Stimulated activated CD4-positive, alpha-beta T cell treated with anti-CD3 and anti-CD28 coated beads, Interleukin-12 subunit alpha, Interleukin-12 subunit beta, amount 100 ng/mL, for 48 hours (primary cell): ENCODE measurements at regions not wholly inside any gene's neighbourhood (a gene's known extent, or its start where the extent isn't known, plus 50 kb on each side); places are given as distances from the start of the nearest gene placed in this dataset.
"Not testable (repeated sequence)": the region's sequence is repeated elsewhere in the genome, so short reads cannot be mapped to it uniquely, and the experiment has no call there.

Experiments used
- DNase-seq, 3 donors: peaks; one replicate each; pipeline ENCODE4 v3.0.0-alpha.2; 2020; ENCODE audit warnings: low read depth in 2 of 3, low spot score in 1 of 3

GRCh38 chr11:116028506-116028905 lies 524.3 kb upstream of the CADM1 start:
- not testable (repeated sequence) for DNase-seq

GRCh38 chr11:115999437-115999836 lies 495.2 kb upstream of the CADM1 start:
- DNase-seq: no peak

GRCh38 chr11:115996808-115997188 lies 492.6 kb upstream of the CADM1 start:
- no peak for DNase-seq

DNA sequence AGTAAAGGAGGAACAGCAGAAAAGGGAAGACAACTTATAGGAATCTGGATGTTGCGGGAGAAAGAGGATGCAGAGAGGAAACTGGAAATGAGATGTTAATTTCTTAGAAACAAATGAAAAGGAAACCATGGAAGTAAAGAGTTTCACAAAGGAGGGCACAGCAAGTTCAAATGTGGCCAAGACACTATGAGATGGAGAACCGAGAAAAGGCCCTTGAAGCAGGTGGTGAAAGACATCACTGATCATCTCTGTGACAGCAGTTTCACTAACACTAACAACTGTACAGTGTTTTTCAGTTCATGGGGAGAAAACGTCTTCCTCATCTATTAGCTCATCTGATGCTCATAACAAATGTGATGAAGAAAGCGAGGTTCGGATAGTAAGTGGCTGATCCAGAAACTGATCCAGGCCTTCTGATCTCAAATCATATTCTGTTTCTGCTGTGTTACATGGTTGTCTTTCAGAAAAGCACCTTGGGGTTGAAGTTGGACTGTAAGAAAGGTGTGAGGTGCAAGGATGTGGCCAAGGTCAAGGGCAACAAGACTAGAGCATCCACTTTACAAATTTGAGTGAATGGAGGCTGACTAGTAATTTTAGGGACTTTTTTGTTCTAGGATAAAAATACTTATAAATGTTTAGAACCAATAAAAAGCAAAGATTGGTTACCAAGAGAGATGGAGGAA lies 492.1 kb upstream of the CADM1 start:
- no peak for DNase-seq

DNA sequence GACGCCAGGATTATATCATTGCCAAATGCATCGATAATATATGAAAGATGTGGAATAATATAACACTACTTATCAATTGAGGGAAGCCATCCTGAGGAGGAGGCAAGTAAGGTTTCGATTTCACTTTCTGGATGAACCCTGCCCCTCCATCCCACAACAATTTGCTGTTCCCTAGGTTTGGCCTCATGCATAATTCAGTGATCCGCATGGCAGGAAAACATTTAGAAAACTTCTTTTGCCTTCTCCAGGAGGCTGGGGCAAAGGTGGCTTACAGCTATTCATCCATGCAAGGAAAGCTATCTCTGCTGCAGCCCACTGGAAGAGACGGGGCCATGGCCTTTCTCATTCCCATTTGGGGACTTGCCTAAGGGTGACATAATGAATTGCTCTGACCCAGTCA lies 489.4 kb upstream of the CADM1 start:
- DNase-seq: no peak

DNA sequence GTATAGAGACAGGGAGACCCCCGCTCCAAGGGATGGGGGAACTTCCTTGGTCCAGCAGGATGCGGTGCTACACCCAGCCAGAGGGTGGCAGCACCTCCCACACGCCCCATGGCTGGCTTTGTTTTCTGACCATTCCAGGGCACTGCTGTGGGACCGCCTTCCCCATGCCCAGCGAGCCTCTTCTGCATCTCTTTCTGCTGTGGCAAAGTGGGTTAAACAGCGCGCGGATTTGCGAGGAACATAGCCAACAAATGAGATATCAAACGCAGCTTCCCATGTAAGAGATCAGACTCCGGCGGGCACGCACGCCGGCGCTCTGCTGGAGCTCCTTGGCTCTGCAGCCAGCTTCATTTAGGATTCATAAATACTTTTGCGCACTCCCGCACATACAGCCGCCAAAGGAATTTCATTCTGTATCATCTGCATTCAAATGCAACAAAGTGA lies 485.8 kb upstream of the CADM1 start:
- DNase-seq: no peak

DNA sequence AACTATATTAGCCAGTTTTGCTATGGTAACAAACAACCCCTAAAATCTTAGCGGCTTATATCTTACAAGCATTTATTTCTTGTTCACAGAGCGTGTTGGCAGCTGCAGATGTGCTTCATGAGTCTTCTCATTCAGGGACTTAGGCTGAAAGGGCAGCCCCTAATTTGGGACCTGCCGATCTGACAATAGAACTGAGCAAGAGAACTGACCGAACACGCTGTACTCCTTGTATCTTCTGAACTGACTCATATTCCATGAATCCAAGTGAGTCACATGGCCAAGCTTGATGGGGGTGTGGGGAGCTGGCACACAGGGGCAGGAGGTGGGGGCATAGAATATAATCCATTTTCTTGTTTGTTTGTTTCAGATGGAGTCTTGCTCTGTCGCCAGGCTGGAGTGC lies 481.7 kb upstream of the CADM1 start:
- no peak for DNase-seq

GRCh38 chr11:115984228-115984627 lies 480.0 kb upstream of the CADM1 start:
- no peak for DNase-seq

- DNase-seq: no peak
Measured at GRCh38 chr11:115982666-115983065, 478.5 kb upstream of the CADM1 start.

DNA sequence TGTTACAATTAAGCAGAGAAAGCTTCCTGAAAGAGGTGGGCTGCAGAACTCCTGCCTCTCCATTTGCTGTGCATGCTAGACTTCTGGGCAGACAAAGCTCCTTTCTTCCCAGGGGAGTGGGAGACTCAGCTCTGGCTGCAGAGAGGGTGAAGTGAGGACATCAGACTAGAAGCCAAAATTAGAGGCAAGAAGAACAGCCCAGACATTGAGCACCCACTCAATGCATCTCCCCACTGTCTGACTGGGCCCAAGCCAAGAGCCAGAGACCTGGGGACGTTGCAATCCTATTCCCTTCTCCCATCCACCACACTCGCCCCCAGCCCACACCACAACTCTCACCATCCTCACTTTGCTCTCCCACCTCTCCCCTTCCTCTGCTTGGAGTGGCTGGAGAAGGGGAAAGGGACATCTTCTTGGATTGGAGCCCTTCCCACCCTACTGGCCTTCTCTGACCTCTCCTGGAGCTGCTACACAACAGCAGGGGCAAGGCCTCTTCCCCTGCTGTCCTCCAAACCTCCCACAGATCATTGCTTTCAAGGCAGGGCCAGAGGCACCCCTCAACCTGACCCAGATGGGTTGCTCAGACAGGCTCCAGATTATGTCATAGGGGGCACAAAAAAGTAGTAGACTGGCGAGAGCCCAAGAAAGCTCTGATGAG lies 477.7 kb upstream of the CADM1 start:
- DNase-seq: no peak

GRCh38 chr11:115981104-115981481 lies 476.9 kb upstream of the CADM1 start:
- DNase-seq: no peak

GRCh38 chr11:115980337-115981103 lies 476.3 kb upstream of the CADM1 start:
- DNase-seq: no peak

- DNase-seq: no peak
Measured at GRCh38 chr11:115974703-115975102, 470.5 kb upstream of the CADM1 start.

GRCh38 chr11:115967203-115967602 lies 463.0 kb upstream of the CADM1 start:
- DNase-seq: not testable (repeated sequence)

DNA sequence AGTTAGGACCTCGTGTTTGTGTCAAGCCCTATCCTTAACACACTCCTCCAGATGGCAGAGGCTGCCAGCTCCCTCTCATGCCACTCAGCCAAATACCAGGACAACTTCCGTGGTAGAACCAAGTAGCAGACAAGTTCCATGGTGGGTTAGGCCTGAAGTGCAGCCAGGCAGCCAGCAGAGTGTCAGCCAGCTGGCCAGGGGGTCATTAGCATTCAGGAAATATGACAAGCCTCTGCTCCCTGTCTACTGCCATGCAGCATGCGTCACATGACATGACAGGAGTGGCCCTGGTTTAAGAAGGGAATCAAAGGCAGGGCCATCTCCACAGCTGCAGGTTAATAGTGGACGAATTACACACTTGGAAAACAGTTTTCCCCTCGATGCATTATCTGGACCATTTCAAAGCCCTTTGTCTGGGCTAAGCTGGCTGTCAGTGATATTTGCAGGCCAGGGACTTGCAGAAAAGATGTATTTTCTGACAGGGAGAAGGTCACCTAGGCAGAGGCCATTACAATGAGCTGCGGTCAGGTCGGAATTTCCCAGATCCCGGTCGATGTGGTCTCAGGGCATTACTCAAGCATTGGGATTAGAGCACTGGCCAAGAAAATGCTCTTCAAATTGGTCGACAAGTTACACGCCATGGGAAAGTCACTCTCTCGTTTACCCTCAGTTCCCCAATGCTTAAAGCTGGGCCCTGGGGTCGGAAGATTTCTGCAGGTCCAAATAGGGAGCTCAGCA lies 461.7 kb upstream of the CADM1 start:
- no peak for DNase-seq

DNA sequence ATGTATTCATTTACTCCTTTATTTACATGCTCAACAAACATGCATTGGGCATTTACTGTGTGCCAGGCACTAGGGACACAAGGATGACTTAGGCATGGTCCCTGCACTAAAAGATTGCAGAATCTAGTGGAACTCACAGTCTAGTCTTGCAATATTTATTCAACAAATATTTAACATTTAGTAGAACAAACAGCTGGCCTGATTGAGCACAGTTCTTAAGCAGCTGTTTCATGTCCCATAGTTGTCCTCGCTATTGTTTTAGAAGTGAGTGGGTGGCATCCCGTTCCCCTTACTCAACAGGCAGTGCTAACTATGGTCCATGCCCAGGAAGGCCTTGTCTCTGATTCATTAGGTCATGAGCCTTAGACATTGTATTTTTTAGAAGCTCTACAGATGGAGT lies 459.9 kb upstream of the CADM1 start:
- DNase-seq: no peak

GRCh38 chr11:115963156-115963555 lies 458.9 kb upstream of the CADM1 start:
- no peak for DNase-seq

DNA sequence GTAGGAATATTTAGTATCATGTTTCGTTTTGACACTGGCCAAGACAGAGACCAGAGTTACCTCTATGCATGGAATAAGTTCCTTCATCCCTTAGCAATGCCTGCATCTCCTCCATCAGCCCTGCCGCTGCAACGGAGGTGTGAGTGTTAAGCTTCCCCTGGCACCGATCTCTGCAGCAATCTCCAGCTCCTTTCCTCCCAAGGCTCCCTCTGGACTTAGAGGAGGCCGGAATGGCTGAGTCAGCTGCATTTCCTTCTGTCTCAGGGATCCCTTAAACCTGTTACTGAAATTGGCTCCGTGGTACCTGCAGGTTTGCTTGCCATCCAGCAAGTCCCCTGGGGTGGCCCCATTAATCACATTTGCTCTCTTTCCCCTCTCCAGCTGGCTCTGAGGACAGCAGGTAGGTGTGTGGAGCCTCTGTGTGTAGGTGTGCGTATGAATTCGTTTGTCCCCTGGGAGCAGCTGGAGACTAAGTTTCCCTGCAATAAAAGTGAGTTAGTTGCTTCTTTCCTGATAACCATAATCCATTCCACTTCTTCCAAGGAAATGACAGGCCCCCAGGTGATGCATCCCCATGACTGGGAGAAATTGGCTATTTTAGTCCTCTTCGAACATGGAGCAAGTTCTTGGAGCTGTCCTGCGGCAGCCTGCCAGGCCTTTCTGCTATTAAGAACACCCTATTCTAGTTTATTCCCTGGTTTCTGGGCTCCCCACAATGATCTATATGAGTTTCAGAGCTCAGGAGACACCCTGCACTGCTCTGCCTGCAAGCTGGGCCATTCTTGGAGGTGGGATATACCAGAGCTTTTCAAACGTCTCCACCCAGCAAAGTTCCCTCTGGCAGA lies 457.2 kb upstream of the CADM1 start:
- no peak for DNase-seq

DNA sequence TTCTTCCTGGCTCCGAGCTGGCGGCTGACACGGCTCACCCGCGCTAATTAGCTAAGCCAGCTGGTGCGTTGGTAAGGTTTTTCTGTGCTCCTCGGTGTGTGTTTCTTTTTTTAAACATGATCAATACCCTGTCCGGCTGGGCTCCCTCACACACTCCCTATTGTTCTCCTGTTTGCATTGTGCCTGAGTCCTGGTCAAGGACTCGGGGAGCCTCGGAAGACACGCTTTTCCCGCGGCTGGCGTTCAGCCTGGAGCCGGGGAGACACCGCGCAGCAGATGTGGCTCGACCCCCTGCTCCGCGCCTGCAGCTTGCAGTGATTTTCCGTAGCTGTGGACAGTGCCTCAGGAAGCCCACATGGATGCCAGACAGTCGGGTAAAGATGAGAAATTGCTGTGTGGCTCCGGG lies 454.9 kb upstream of the CADM1 start:
- DNase-seq: no peak

GRCh38 chr11:115958089-115959000 lies 454.1 kb upstream of the CADM1 start:
- no peak for DNase-seq
